ENCODE measurements at regions not wholly inside any gene's neighbourhood (a gene's known extent, or its start where the extent isn't known, plus 50 kb on each side); places are given as distances from the start of the nearest gene placed in this dataset.
"Not testable (repeated sequence)": the region's sequence is repeated elsewhere in the genome, so short reads cannot be mapped to it uniquely, and the experiment has no call there.

- no peak for DNase-seq (ENCODE audit: low spot score)
Measured at GRCh38 chr4:32841217-32841616, 2121.0 kb downstream of the PCDH7 start.

DNA sequence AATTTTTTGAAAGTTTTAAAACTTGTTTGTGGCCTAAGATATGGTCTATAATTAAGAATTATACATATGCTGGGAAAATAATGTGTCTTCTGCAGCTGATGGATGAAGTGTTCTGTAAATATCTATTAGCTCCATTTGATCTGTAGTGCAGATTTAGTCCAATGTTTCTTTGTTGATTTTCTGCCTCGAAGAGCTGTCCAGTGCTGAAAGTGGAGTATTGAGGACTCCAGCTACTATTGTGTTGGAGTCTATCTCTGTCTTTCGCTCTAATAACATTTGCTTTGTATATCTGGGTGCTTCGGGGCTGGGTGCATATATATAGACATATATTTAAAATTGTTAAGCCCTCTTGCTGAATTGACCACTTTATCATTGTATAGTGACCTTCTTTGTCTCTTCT is 2127.3 kb downstream of the PCDH7 start:
- no peak for DNase-seq (ENCODE audit: low spot score)

DNA sequence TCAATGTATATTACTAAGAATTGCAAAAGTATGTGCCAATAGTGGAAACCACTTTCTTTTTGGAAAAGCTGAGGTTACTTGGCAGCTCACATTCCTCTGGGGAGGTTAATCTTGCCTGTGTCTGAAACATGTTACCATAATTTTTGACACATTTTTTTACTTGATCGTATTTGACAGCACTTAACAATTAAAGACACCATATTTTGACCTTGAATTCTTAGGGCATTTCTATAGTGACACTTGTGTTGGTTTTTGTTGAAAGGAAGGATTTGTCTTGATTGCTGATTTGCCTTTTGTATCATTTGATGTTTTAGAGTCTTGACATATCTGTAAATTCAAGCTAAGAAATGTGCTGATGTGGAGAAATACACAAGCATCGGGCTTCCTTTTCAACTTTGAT is 2135.5 kb downstream of the PCDH7 start:
- DNase-seq (ENCODE audit: low spot score): no peak

DNA sequence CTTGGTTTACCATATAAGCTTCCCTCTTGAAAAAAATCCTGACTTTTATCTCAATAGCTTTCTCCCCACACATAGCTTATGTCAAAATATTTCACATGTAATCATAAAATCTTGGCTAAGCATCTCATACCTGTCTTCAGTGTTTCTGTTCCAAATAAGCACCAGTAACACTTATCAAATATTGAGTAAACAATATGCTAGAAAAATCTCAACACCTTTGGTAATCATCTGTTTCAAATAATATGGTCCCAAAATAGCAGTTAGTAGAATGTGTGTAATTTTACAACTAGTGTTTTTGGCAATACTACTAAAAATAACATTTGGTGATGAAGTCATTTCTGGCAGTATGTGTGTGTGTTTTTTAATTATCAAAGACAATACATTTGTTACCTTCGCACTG is 2138.2 kb downstream of the PCDH7 start:
- DNase-seq (ENCODE audit: low spot score): no peak

DNA sequence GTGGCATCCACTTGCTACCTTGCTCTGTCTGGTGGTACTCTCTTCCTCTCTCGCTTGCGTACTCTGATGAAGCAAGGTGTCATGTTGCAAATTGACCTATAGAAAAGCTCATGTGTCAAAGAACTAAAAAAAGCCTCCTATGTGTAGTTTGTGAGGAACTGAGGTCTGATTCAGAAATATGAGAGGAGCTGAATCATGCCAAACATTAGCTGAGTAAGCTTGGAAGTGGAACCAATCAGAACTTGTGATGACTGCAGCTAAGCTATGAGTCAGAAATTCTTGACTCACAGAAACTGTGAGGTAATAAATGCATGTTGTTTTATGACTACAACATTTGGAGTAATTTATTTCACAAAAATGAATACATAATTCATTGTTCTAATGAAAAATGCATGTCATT is 2138.8 kb downstream of the PCDH7 start:
- no peak for DNase-seq (ENCODE audit: low spot score)

GRCh38 chr4:32864713-32865351 is 2144.7 kb downstream of the PCDH7 start:
- no peak for DNase-seq (ENCODE audit: low spot score)

DNA sequence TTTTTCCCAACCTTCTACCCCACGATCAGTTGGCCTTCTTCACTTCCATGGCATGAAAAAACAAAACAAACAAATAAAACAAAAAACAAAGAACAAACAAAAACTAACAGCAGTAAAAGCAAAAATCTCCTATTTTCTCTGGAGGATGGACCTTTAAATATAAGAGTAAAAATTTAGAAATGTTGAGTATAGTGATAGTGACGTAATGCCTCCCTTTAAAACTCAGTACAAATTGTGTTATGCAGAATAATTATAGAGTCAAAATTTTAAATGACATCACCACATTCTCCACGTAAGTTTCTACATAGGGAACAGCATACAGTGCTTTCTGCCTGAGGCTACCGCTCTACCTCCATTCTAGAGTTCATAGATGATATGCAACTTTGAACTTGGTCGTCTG is 2156.4 kb downstream of the PCDH7 start:
- no peak for DNase-seq (ENCODE audit: low spot score)

- no peak for DNase-seq (ENCODE audit: low spot score)
Measured at GRCh38 chr4:32879913-32880312, 2159.7 kb downstream of the PCDH7 start.

DNA sequence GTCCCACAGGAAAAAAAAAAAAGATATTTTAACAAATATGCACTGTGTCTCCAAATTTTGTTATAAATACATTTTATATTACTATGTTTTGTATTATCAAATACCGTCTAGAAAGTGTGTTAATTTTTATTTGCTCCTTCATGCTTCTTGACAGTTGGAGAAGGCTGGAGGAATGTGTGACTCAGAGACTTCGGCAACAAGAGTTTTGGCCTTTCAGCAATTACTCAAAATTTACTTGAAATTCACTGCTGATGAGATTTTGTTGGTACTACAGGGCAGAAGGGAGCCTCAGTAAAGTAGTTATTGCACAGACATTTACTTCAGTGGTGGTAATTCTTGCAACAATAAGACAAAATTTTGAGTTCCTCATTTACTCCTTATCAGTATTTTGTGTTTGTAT is 2164.0 kb downstream of the PCDH7 start:
- no peak for DNase-seq (ENCODE audit: low spot score)

DNA sequence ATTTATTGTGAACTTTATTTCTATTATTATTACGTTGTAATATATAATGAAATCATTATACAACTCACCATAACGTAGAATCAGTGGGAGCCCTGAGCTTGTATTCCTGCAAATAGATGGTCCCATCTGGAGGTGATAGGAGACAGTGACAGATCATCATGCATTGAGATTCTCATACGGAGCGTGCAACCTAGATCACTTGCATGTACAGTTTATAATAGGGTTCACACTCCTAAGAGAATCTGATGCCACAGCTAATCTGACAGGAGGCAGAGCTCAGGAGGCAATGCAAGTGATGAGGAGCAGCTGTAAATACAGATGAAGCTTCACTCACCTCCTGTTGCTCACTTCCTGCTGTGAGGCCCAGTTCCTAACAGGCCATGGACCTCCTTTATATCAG is 2170.2 kb downstream of the PCDH7 start:
- no peak for DNase-seq (ENCODE audit: low spot score)

- no peak for DNase-seq (ENCODE audit: low spot score)
Measured at GRCh38 chr4:32909053-32909452, 2188.9 kb downstream of the PCDH7 start.

DNA sequence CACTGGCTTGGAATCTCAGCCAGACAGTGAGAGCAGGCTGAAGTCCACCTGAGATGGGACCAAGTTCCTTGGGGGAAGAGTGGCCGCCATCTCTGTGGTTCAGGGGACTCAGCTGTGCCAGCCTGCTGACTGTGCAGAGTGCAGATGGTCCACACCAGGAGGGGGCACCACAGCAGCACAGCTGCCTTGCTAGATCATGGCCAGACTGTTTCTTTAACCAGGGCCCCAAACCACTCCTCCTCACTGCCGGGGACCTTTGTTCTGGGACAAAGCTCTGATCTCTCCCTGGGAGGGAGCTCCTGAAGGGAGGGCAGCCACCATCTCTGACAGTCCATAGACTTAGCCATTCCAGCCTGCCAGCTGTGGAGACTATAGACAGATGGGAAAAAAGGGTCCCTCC is 2189.6 kb downstream of the PCDH7 start:
- no peak for DNase-seq (ENCODE audit: low spot score)

DNA sequence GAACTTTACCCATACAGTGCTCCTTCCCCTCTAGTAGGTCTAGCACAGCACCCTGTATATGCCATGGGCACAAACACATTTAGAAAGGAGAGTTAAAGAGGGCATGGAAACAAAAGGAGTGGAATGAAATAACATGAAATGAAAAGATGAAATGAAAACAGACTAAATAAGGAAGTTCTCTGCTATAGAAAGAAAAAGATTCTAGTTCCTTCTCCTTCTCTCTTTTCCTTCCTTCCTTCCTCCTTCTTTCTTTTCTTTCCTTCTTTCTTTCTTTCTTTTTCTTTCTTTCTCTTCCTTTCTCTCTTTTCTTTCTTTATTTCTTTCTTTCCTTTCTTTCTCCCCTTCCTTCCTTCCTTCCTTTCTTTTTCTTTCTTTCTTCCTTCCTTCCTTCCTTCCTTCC is 2197.4 kb downstream of the PCDH7 start:
- DNase-seq (ENCODE audit: low spot score): no peak

- DNase-seq (ENCODE audit: low spot score): no peak
Measured at GRCh38 chr4:32929796-32930699, 2209.9 kb downstream of the PCDH7 start.

DNA sequence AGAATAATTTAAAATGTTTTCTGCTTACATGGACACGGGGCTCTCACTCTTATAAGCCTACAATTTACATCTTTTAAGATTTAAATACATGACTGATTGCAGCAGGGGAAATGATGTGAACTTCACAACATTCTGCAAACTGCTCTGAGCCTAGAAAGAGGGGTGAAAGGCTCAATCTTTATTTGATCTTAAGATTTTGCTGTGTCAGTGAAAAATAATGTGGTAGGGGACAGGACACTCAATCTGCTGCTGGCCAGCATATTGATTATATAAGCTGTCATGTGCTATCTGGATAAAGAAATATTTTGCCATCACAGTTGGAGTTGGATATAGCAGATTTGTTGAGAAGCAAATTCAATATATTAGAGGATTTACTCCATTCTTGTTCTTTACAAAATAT is 2210.5 kb downstream of the PCDH7 start:
- DNase-seq (ENCODE audit: low spot score): no peak

DNA sequence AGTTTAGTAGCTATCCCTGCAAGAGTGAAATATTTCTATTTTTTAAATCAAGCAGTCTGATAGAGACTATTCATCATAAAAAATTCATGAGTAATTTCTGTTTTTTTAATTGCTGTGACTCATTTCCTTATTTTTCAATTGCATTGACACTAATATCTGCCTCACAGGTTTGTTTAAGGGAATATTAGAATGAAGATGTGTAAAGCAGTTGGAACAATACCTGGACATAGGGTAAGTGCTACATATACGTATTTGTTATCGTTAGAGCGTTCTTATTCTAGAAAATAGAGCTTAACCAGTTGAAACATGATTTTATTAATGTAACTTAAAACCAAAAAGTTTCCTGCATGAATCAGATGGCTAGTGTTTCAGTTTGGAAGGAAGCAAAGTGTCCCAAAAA is 2211.3 kb downstream of the PCDH7 start:
- DNase-seq (ENCODE audit: low spot score): no peak

DNA sequence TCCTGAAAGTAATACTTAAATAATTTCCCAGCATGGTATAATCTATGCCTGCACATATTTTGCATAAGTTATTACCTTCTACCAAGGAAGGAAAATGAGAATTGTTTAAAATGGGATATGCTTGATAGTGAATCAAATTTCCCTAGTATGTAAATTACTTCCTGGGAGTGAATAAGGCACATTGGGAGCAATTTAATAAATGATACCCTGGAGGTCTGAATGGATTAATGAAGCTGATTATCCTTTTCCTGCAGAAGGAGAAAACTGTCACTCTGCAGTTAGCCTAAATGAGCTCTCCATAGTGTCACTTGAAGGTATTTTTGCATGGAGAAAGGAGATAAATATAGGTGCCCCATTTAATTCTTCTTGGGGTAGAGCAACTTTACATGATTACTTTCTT is 2212.0 kb downstream of the PCDH7 start:
- no peak for DNase-seq (ENCODE audit: low spot score)

DNA sequence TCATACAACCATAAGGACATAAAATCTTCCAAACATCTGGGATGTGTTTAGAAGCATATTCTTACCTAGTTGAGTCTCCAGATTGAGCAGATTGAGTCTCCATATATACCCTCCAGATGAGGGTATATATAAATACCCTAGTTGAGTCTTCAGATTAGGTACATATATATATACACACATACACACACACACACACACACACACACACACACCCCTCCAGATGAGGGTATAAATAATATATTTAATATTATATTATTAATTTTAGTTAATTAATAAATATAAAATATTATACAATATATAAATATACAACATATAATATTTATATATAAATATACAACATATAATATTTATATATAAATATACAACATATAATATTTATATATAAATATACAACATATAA is 2219.1 kb downstream of the PCDH7 start:
- not testable (repeated sequence) for DNase-seq (ENCODE audit: low spot score)

DNA sequence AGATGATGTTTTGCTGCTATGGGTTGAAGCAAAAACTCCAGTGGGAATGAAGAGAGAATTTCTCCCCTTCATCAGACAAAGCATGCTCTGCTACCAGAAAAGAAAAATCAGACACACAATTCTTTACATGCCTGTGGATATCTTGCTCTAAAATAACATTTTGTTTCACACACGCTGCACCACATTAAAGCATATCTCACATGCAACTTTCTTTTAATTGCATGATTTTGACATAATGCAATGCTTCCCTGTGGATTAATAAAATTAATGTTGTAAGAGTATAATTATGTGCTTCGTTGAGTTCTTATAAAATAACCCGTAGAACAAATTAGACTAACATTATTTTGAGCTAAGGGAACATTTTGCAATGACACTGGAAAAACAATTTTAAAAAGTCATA is 2230.7 kb downstream of the PCDH7 start:
- DNase-seq (ENCODE audit: low spot score): no peak

GRCh38 chr4:32958586-32958985 is 2238.4 kb downstream of the PCDH7 start:
- DNase-seq (ENCODE audit: low spot score): no peak

- DNase-seq (ENCODE audit: low spot score): no peak
Measured at GRCh38 chr4:32962100-32962499, 2241.9 kb downstream of the PCDH7 start.

- DNase-seq (ENCODE audit: low spot score): no peak
Measured at GRCh38 chr4:32985256-32985655, 2265.1 kb downstream of the PCDH7 start.

GRCh38 chr4:32986236-32986635 is 2266.1 kb downstream of the PCDH7 start:
- no peak for DNase-seq (ENCODE audit: low spot score)

DNA sequence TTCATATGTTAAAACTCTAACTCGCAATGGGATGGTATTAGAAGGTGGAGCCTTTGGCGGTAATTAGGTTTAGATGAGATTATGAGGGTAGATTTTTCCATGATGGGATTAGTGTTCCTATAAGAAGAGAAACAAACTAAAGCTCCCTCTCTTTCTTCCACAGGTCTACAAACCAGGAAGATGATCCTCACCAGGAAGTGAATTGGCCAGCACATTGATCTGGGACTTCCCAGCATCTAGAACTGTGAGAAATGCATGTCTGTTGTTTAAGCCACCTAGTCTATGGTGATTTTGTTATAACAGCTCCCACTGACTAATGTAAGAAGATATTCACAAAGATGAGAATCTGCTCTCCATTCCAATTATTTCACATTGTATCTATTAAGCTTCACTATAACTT is 2266.9 kb downstream of the PCDH7 start:
- DNase-seq (ENCODE audit: low spot score): no peak

Measured in mucosa of gallbladder (tissue), 1 donor.